ENCODE measurements at regions not wholly inside any gene's neighbourhood (a gene's known extent, or its start where the extent isn't known, plus 50 kb on each side); places are given as distances from the start of the nearest gene placed in this dataset.

DNA sequence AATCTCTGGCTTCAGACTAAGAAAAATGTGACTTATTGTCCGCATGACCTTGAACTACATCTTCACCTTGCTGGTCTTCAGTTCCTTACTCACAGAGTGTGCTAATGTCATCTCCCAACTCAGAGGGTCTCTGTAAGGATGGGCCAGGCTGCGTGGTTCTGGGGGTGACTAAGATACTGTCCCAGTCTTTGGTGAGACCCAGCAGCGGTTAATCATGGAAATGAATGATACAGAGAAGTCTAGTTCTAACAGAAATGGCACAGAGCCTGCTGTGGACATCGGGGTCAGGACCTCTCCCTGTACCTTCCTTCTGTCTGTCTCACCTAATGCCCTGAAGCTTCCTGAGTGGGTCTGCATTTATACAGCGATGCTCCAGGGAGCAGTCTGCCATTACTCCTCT, 662.7 kb upstream of the HS6ST1 start (continued):
- TF ChIP-seq, protein P1, sequence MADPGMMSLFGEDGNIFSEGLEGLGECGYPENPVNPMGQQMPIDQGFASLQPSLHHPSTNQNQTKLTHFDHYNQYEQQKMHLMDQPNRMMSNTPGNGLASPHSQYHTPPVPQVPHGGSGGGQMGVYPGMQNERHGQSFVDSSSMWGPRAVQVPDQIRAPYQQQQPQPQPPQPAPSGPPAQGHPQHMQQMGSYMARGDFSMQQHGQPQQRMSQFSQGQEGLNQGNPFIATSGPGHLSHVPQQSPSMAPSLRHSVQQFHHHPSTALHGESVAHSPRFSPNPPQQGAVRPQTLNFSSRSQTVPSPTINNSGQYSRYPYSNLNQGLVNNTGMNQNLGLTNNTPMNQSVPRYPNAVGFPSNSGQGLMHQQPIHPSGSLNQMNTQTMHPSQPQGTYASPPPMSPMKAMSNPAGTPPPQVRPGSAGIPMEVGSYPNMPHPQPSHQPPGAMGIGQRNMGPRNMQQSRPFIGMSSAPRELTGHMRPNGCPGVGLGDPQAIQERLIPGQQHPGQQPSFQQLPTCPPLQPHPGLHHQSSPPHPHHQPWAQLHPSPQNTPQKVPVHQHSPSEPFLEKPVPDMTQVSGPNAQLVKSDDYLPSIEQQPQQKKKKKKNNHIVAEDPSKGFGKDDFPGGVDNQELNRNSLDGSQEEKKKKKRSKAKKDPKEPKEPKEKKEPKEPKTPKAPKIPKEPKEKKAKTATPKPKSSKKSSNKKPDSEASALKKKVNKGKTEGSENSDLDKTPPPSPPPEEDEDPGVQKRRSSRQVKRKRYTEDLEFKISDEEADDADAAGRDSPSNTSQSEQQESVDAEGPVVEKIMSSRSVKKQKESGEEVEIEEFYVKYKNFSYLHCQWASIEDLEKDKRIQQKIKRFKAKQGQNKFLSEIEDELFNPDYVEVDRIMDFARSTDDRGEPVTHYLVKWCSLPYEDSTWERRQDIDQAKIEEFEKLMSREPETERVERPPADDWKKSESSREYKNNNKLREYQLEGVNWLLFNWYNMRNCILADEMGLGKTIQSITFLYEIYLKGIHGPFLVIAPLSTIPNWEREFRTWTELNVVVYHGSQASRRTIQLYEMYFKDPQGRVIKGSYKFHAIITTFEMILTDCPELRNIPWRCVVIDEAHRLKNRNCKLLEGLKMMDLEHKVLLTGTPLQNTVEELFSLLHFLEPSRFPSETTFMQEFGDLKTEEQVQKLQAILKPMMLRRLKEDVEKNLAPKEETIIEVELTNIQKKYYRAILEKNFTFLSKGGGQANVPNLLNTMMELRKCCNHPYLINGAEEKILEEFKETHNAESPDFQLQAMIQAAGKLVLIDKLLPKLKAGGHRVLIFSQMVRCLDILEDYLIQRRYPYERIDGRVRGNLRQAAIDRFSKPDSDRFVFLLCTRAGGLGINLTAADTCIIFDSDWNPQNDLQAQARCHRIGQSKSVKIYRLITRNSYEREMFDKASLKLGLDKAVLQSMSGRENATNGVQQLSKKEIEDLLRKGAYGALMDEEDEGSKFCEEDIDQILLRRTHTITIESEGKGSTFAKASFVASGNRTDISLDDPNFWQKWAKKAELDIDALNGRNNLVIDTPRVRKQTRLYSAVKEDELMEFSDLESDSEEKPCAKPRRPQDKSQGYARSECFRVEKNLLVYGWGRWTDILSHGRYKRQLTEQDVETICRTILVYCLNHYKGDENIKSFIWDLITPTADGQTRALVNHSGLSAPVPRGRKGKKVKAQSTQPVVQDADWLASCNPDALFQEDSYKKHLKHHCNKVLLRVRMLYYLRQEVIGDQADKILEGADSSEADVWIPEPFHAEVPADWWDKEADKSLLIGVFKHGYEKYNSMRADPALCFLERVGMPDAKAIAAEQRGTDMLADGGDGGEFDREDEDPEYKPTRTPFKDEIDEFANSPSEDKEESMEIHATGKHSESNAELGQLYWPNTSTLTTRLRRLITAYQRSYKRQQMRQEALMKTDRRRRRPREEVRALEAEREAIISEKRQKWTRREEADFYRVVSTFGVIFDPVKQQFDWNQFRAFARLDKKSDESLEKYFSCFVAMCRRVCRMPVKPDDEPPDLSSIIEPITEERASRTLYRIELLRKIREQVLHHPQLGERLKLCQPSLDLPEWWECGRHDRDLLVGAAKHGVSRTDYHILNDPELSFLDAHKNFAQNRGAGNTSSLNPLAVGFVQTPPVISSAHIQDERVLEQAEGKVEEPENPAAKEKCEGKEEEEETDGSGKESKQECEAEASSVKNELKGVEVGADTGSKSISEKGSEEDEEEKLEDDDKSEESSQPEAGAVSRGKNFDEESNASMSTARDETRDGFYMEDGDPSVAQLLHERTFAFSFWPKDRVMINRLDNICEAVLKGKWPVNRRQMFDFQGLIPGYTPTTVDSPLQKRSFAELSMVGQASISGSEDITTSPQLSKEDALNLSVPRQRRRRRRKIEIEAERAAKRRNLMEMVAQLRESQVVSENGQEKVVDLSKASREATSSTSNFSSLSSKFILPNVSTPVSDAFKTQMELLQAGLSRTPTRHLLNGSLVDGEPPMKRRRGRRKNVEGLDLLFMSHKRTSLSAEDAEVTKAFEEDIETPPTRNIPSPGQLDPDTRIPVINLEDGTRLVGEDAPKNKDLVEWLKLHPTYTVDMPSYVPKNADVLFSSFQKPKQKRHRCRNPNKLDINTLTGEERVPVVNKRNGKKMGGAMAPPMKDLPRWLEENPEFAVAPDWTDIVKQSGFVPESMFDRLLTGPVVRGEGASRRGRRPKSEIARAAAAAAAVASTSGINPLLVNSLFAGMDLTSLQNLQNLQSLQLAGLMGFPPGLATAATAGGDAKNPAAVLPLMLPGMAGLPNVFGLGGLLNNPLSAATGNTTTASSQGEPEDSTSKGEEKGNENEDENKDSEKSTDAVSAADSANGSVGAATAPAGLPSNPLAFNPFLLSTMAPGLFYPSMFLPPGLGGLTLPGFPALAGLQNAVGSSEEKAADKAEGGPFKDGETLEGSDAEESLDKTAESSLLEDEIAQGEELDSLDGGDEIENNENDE (IDR thresholded peaks at IDR 0.05; ENCODE audit: low read depth, low read length): no peak
